Panc1 (cell line): ENCODE measurements at regions not wholly inside any gene's neighbourhood (a gene's known extent, or its start where the extent isn't known, plus 50 kb on each side); places are given as distances from the start of the nearest gene placed in this dataset.

Source experiments
- ATAC-seq: fragments of 200-7000 bp; cut with Tn5 transposase; 2 replicates; pipeline ENCODE4 v1.9.1; 2020; ENCODE audit warnings: mild to moderate bottlenecking, moderate library complexity
- BruUV-seq: library from RNA; stranded (reverse); fragments of 400-500 nt; replicated peaks from 2 replicates; lab custom pipeline; 2021; lab: Mats Ljungman, UMichigan
- CTCF ChIA-PET: fragments of 300-600 bp; sonication (Branson Sonifier 250); formaldehyde crosslinking; loops from one replicate; lab custom pipeline; 2022; ENCODE audit warnings: antibody characterized with exemption; lab: Charles Lee
- POLR2A ChIA-PET: fragments of 300-600 bp; sonication (Branson Sonifier 250); formaldehyde crosslinking; loops from one replicate; lab custom pipeline; 2022; ENCODE audit warnings: antibody characterized with exemption; lab: Charles Lee
- DNase-seq: peaks from one replicate; pipeline ENCODE4 v3.0.0-alpha.2; 2010; ENCODE audit warnings: low read depth, low spot score
- H3K27ac ChIP-seq: 2 replicates; pipeline ENCODE4 v1.5.1; 2011; ENCODE audit warnings: mild to moderate bottlenecking, low read length, inconsistent platforms
- H3K27me3 ChIP-seq: fragments of 200-500 bp; sonication (Bioruptor generic); 2 replicates; pipeline ENCODE4 v1.6.0; 2014; ENCODE audit warnings: low read length, inconsistent platforms; ENCODE audit not compliant: control insufficient read depth, insufficient read depth
- H3K36me3 ChIP-seq: fragments of 200-500 bp; sonication (Bioruptor generic); 2 replicates; pipeline ENCODE4 v1.5.1; 2014; ENCODE audit warnings: inconsistent platforms, mild to moderate bottlenecking, low read length, moderate library complexity; ENCODE audit not compliant: control insufficient read depth, insufficient read depth
- H3K4me1 ChIP-seq: 2 replicates; pipeline ENCODE4 v1.5.1; 2011; ENCODE audit warnings: inconsistent platforms, mild to moderate bottlenecking, low read length, moderate library complexity; ENCODE audit not compliant: control insufficient read depth, insufficient read depth
- H3K4me3 ChIP-seq, 2 experiments: 2 replicates each; pipeline ENCODE4 v1.5.1; 2011 to 2012; ENCODE audit warnings: low read depth in 2 of 2, low read length in 2 of 2, mild to moderate bottlenecking in 2 of 2, inconsistent platforms in 1 of 2, moderate library complexity in 1 of 2
- H3K9me3 ChIP-seq: fragments of 200-500 bp; sonication (Bioruptor generic); 2 replicates; pipeline ENCODE4 v1.5.1; 2014; ENCODE audit warnings: low read depth, mild to moderate bottlenecking, inconsistent platforms, low read length, moderate library complexity; ENCODE audit not compliant: control insufficient read depth, insufficient read depth
- CTCF ChIP-seq: fragments of 450-650 bp; IDR thresholded peaks from 2 replicates; pipeline ENCODE4 v1.5.1; 2017; ENCODE audit warnings: mild to moderate bottlenecking
- POLR2AphosphoS5 ChIP-seq: IDR thresholded peaks from 2 replicates; pipeline ENCODE4 v1.6.1; 2012; ENCODE audit warnings: mild to moderate bottlenecking, low read depth, low read length, moderate library complexity
- REST ChIP-seq, 2 experiments: IDR thresholded peaks; 2 replicates each; pipeline ENCODE4 v1.6.1; 2011 to 2012; ENCODE audit warnings: low read depth in 2 of 2, control low read depth in 1 of 2, low read length in 1 of 2, mild to moderate bottlenecking in 1 of 2, moderate library complexity in 1 of 2; ENCODE audit not compliant: insufficient read depth in 1 of 2
- SIN3A ChIP-seq: IDR thresholded peaks from 2 replicates; pipeline ENCODE4 v1.6.1; 2012; ENCODE audit warnings: low read depth, mild to moderate bottlenecking, low read length, moderate library complexity, borderline replicate concordance; ENCODE audit not compliant: insufficient read depth
- TCF7L2 ChIP-seq: IDR thresholded peaks from 2 replicates; pipeline ENCODE4 v1.6.1; 2011; ENCODE audit warnings: mild to moderate bottlenecking, low read depth, low read length, inconsistent platforms
- in situ Hi-C: cut with HindIII; loops from 2 replicates; pipeline ENCODE4 v1.10.0; 2016; ENCODE audit warnings: low sequenced_read_pairs, low pct_unique_long_range_greater_than_20kb
- intact Hi-C: fragments of 100-400 bp; cut with micrococcal nuclease; formaldehyde crosslinking; loops from one replicate; pipeline ENCODE4 v1.10.0; 2022; ENCODE audit not compliant: unreplicated experiment

- in situ Hi-C loops (no loop called here), intact Hi-C loops (no loop called here)
- ATAC-seq (no peak), DNase-seq (no peak)
- Histone ChIP-seq H3K4me3 (no peak overlapping the region), H3K27ac (no peak overlapping the region), H3K9me3 (no peaks in the 10 kb centered on the region), H3K27me3 (no peaks in the 10 kb centered on the region), H3K4me1 (peaks cover 11% of the 10 kb centered on the region), H3K36me3 (no peaks in the 10 kb centered on the region)
- no TSS peak for BruUV-seq
- POLR2A ChIA-PET = interaction anchor here (0.5 to 0.7 kb wide), 2 partner anchors 103 to 122 kb away, joined by 4 to 5 read pairs; no protein-coding TSS in a partner anchor
- CTCF ChIA-PET = no interaction called here
- TF ChIP-seq SIN3A (no peak), TCF7L2 (no peak), CTCF (no peak), POLR2AphosphoS5 (no peak), REST (IDR thresholded peaks at IDR 0.05; ENCODE audit: insufficient read depth in 1 of 2, low read depth in 2 of 2, low read length in 1 of 2) (no peak)
Observed at GRCh38 chr12:14262771-14263511, 102.5 kb upstream of the ATF7IP start.

- ATAC-seq (no peak), DNase-seq (no peak)
- in situ Hi-C loops (no loop called here), intact Hi-C loops (no loop called here)
- Histone ChIP-seq H3K9me3 (no peaks in the 10 kb centered on the region), H3K4me1 (peaks cover 5% of the 10 kb centered on the region; the same call in 1 of the 2 replicates), H3K36me3 (no peaks in the 10 kb centered on the region), H3K4me3 (no peak overlapping the region), H3K27ac (no peak overlapping the region), H3K27me3 (no peaks in the 10 kb centered on the region)
- TF ChIP-seq REST (IDR thresholded peaks at IDR 0.05; ENCODE audit: insufficient read depth in 1 of 2, low read depth in 2 of 2, low read length in 1 of 2) (no peak), SIN3A (no peak), CTCF (no peak), POLR2AphosphoS5 (no peak), TCF7L2 (no peak)
- no TSS peak for BruUV-seq
- POLR2A ChIA-PET = interaction anchor here (0.7 kb wide), 1 partner anchor 102 kb away, joined by 5 read pairs; no protein-coding TSS in a partner anchor
- CTCF ChIA-PET = no interaction called here
Observed at GRCh38 chr12:14263742-14264141, 101.7 kb upstream of the ATF7IP start.
